Prostate gland (tissue), 2 donors: ENCODE measurements at regions not wholly inside any gene's neighbourhood (a gene's known extent, or its start where the extent isn't known, plus 50 kb on each side); places are given as distances from the start of the nearest gene placed in this dataset.

Experiments used
- CTCF ChIP-seq, 4 experiments: fragments of 200-600 bp in 2 of 4; fragments of 450-650 bp in 2 of 4; sonication (generic) in 2 of 4; IDR thresholded peaks; 1 replicate in 3 of 4; 2 replicates in 1 of 4; pipeline ENCODE4 v1.5.1; 2016 to 2019; ENCODE audit warnings: antibody characterized with exemption in 4 of 4, mild to moderate bottlenecking in 2 of 4, moderate library complexity in 2 of 4
- POLR2A ChIP-seq: fragments of 450-650 bp; IDR thresholded peaks from one replicate; pipeline ENCODE4 v1.6.1; 2016; ENCODE audit warnings: antibody characterized with exemption, mild to moderate bottlenecking
- POLR2AphosphoS5 ChIP-seq: sonication (generic); formaldehyde crosslinking; IDR thresholded peaks from one replicate; pipeline ENCODE4 v1.6.1; 2017; ENCODE audit warnings: antibody characterized with exemption

- TF ChIP-seq CTCF (IDR thresholded peaks at IDR 0.05), result no peak
- TF ChIP-seq POLR2A, result no peak
- no peak for TF ChIP-seq POLR2AphosphoS5
Measured at GRCh38 chr18:30444544-30444943, 598.0 kb downstream of the DSC3 start.
